ENCODE measurements at regions not wholly inside any gene's neighbourhood (a gene's known extent, or its start where the extent isn't known, plus 50 kb on each side); places are given as distances from the start of the nearest gene placed in this dataset.

DNA sequence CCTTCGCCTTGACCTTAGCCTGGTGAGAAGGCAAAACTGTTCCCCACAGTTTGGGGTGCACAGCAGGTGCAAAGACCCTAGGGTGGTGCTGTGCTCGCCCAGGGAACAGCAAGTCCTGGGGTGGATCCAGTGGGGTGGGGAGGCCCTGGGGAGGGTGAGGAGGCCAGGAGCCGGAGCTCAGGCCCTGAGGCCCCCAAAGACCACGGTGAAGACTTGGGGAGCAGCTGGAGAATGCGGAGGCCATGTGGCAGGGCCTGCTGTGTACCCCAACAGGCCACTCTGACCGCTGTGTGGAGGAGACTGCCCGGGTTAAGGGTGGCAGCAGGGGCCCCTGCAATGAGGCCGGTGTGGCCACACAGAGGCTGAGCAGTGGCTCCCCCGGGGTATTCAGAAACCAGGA, 101.1 kb upstream of the RTL6 start:
- TF ChIP-seq, protein P1, sequence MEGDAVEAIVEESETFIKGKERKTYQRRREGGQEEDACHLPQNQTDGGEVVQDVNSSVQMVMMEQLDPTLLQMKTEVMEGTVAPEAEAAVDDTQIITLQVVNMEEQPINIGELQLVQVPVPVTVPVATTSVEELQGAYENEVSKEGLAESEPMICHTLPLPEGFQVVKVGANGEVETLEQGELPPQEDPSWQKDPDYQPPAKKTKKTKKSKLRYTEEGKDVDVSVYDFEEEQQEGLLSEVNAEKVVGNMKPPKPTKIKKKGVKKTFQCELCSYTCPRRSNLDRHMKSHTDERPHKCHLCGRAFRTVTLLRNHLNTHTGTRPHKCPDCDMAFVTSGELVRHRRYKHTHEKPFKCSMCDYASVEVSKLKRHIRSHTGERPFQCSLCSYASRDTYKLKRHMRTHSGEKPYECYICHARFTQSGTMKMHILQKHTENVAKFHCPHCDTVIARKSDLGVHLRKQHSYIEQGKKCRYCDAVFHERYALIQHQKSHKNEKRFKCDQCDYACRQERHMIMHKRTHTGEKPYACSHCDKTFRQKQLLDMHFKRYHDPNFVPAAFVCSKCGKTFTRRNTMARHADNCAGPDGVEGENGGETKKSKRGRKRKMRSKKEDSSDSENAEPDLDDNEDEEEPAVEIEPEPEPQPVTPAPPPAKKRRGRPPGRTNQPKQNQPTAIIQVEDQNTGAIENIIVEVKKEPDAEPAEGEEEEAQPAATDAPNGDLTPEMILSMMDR (IDR thresholded peaks at IDR 0.05), result no peak
- no peak for TF ChIP-seq NR2C2 (CRISPR knock-in tag; IDR thresholded peaks at IDR 0.05)
- no peak for TF ChIP-seq FOXJ3 (CRISPR knock-in tag; IDR thresholded peaks at IDR 0.05; ENCODE audit: borderline replicate concordance)
- TF ChIP-seq SP1 (CRISPR knock-in tag; conservative IDR thresholded peaks at IDR 0.05), result no peak
- TF ChIP-seq, protein P2, sequence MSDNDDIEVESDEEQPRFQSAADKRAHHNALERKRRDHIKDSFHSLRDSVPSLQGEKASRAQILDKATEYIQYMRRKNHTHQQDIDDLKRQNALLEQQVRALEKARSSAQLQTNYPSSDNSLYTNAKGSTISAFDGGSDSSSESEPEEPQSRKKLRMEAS (CRISPR knock-in tag; IDR thresholded peaks at IDR 0.05), result no peak
- TF ChIP-seq ZNF263 (CRISPR knock-in tag; IDR thresholded peaks at IDR 0.05; ENCODE audit: low read depth), result no peak
- TF ChIP-seq TEAD1 (CRISPR knock-in tag; IDR thresholded peaks at IDR 0.05), result no peak
- TF ChIP-seq, protein P3, sequence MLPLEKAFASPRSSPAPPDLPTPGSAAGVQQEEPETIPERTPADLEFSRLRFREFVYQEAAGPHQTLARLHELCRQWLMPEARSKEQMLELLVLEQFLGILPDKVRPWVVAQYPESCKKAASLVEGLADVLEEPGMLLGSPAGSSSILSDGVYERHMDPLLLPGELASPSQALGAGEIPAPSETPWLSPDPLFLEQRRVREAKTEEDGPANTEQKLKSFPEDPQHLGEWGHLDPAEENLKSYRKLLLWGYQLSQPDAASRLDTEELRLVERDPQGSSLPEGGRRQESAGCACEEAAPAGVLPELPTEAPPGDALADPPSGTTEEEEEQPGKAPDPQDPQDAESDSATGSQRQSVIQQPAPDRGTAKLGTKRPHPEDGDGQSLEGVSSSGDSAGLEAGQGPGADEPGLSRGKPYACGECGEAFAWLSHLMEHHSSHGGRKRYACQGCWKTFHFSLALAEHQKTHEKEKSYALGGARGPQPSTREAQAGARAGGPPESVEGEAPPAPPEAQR (CRISPR knock-in tag; IDR thresholded peaks at IDR 0.05), result no peak
- no peak for TF ChIP-seq ZNF219 (CRISPR knock-in tag; IDR thresholded peaks at IDR 0.05; ENCODE audit: borderline replicate concordance)
- TF ChIP-seq, protein P4, sequence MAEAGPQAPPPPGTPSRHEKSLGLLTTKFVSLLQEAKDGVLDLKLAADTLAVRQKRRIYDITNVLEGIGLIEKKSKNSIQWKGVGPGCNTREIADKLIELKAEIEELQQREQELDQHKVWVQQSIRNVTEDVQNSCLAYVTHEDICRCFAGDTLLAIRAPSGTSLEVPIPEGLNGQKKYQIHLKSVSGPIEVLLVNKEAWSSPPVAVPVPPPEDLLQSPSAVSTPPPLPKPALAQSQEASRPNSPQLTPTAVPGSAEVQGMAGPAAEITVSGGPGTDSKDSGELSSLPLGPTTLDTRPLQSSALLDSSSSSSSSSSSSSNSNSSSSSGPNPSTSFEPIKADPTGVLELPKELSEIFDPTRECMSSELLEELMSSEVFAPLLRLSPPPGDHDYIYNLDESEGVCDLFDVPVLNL (CRISPR knock-in tag; IDR thresholded peaks at IDR 0.05; ENCODE audit: borderline replicate concordance, low read depth), result no peak
- no peak for TF ChIP-seq ZNF121 (CRISPR knock-in tag; IDR thresholded peaks at IDR 0.05)
- TF ChIP-seq ESRRA (CRISPR knock-in tag; IDR thresholded peaks at IDR 0.05; ENCODE audit: borderline replicate concordance), result no peak
- TF ChIP-seq PRRX2 (CRISPR knock-in tag; IDR thresholded peaks at IDR 0.05), result no peak
- no peak for TF ChIP-seq FOXK1 (CRISPR knock-in tag; IDR thresholded peaks at IDR 0.05)

Measured in WTC11 (cell line).